ENCODE measurements at regions not wholly inside any gene's neighbourhood (a gene's known extent, or its start where the extent isn't known, plus 50 kb on each side); places are given as distances from the start of the nearest gene placed in this dataset.
A peak's percentile ranks its signal among the peaks of the same experiment; 100 is the strongest.

DNA sequence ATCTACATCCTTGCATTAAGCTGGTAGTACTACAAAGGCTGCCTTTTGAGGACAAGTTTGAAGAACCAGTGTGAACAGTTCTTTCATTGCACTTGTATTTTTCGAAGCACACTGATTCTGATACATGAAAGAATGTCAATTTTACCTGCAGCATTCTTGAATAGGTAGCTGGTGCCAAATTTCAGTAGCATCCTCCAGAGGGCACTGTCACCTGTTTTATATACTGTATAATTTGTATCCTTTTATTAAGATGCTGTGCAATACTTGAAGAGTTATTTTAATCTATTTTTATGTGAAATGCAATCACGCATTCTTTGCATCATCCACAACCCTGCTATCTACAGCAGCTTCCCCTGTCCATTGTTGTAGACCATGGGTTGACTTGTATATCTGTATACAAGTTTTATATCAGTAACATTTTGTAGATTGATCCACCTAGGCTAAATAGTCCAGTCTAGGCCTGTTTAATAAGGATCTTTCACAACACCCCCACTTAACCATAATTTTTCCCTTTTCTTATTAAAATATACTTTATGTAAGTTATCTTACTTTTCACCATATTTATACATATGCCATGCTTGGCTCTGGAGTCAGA lies 325.7 kb downstream of the PCDH7 start:
- no peaks in the 10 kb centered on the region for H3K36me3 ChIP-seq
- H3K4me1 ChIP-seq: no peaks in the 10 kb centered on the region
- intact Hi-C loops (cut with DNase I): no loop called here
- WGBS (ENCODE audit: insufficient coverage, low coverage, low lambda C conversion rate, missing lambda C conversion rate): 15% methylated on average over 2 of the region's 2 CpGs
- H3K9me3 ChIP-seq: no peaks in the 10 kb centered on the region
- H3K27ac ChIP-seq: no peak overlapping the region
- TF ChIP-seq, protein P1, sequence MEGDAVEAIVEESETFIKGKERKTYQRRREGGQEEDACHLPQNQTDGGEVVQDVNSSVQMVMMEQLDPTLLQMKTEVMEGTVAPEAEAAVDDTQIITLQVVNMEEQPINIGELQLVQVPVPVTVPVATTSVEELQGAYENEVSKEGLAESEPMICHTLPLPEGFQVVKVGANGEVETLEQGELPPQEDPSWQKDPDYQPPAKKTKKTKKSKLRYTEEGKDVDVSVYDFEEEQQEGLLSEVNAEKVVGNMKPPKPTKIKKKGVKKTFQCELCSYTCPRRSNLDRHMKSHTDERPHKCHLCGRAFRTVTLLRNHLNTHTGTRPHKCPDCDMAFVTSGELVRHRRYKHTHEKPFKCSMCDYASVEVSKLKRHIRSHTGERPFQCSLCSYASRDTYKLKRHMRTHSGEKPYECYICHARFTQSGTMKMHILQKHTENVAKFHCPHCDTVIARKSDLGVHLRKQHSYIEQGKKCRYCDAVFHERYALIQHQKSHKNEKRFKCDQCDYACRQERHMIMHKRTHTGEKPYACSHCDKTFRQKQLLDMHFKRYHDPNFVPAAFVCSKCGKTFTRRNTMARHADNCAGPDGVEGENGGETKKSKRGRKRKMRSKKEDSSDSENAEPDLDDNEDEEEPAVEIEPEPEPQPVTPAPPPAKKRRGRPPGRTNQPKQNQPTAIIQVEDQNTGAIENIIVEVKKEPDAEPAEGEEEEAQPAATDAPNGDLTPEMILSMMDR (IDR thresholded peaks at IDR 0.05): peak; percentile 9 to 46 (median 38)
- no peak for TF ChIP-seq POLR2A (IDR thresholded peaks at IDR 0.05)
- no peak for DNase-seq
- ATAC-seq: peak in 2 of 4 donors; percentile 31 to 32
- no peak overlapping the region for H3K4me3 ChIP-seq
- no peaks in the 10 kb centered on the region for H3K27me3 ChIP-seq

DNA sequence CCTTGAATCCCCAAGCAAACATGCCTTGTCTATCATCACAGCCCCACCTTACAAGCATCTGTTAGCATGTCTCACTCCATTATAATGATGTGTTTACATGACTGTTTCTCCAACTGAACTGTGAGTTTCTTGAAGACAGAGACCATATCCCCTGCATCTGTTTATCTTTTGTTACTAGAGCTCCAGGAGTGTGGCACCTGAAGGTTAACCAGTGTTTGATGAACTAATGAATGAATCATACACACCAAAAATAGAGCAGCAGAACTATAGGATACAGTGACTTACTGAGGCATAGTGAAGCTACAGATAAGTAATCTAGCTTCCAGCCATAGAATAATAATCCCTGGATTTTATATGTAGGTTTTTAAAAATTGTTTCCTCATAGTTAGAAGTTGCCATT lies 331.0 kb downstream of the PCDH7 start:
- no peaks in the 10 kb centered on the region for H3K36me3 ChIP-seq
- ATAC-seq (no peak), DNase-seq (no peak)
- TF ChIP-seq POLR2A (IDR thresholded peaks at IDR 0.05): no peak
- TF ChIP-seq, protein P1 (IDR thresholded peaks at IDR 0.05): no peak
- H3K4me3 ChIP-seq: no peak overlapping the region
- H3K9me3 ChIP-seq: no peaks in the 10 kb centered on the region
- no peaks in the 10 kb centered on the region for H3K4me1 ChIP-seq
- H3K27ac ChIP-seq: no peak overlapping the region
- intact Hi-C loops (cut with DNase I): no loop called here
- no peaks in the 10 kb centered on the region for H3K27me3 ChIP-seq

DNA sequence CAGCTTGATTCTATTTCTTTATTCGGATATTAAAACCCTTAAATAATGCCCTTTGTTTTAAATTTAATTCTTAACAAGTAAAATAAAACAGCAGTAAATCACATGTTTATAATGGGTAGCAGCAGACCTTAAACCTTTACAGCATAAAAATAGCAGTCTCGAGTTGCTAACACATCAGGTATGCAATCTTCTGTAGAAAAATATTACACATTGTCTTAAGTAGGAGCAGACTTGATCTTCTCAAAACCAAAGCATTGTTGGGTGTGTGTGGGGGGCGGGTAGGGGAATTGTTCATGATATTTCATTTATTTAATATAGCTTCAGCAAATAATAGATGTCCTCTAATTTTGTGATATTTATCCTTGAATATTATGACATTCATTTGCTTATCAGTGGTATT lies 331.4 kb downstream of the PCDH7 start:
- TF ChIP-seq POLR2A (IDR thresholded peaks at IDR 0.05): no peak
- intact Hi-C loops (cut with DNase I): no loop called here
- Histone ChIP-seq H3K4me1 (no peaks in the 10 kb centered on the region), H3K27ac (no peak overlapping the region), H3K9me3 (no peaks in the 10 kb centered on the region), H3K27me3 (no peaks in the 10 kb centered on the region), H3K36me3 (no peaks in the 10 kb centered on the region), H3K4me3 (no peak overlapping the region)
- ATAC-seq (no peak), DNase-seq (no peak)
- WGBS (ENCODE audit: insufficient coverage, low coverage, low lambda C conversion rate, missing lambda C conversion rate): 38% methylated on average over 3 of the region's 3 CpGs

- Histone ChIP-seq H3K4me1 (no peaks in the 10 kb centered on the region), H3K27ac (no peak overlapping the region), H3K4me3 (no peak overlapping the region), H3K36me3 (no peaks in the 10 kb centered on the region), H3K27me3 (no peaks in the 10 kb centered on the region), H3K9me3 (no peaks in the 10 kb centered on the region)
- DNase-seq: no peak
- no peak for TF ChIP-seq POLR2A (IDR thresholded peaks at IDR 0.05)
- TF ChIP-seq, protein P1 (IDR thresholded peaks at IDR 0.05): no peak
- ATAC-seq: no peak
- intact Hi-C loops (cut with DNase I): no loop called here
- WGBS (ENCODE audit: insufficient coverage, low coverage, low lambda C conversion rate, missing lambda C conversion rate): 17% methylated on average over 1 of the region's 1 CpG
Measured at GRCh38 chr4:31052519-31052918, 332.4 kb downstream of the PCDH7 start.

- Histone ChIP-seq H3K9me3 (no peaks in the 10 kb centered on the region), H3K4me1 (no peaks in the 10 kb centered on the region), H3K27ac (no peak overlapping the region), H3K4me3 (no peak overlapping the region), H3K36me3 (no peaks in the 10 kb centered on the region), H3K27me3 (no peaks in the 10 kb centered on the region)
- TF ChIP-seq, protein P1 (IDR thresholded peaks at IDR 0.05): no peak
- TF ChIP-seq POLR2A (IDR thresholded peaks at IDR 0.05): no peak
- DNase-seq: no peak
- 60% methylated on average over 2 of the region's 2 CpGs for WGBS (ENCODE audit: insufficient coverage, low coverage, low lambda C conversion rate, missing lambda C conversion rate)
- intact Hi-C loops (cut with DNase I): no loop called here
- ATAC-seq: no peak
Measured at GRCh38 chr4:31053451-31053850, 333.3 kb downstream of the PCDH7 start.

Measured in right lobe of liver (tissue), 6 donors.